A549 (cell line): ENCODE measurements at regions not wholly inside any gene's neighbourhood (a gene's known extent, or its start where the extent isn't known, plus 50 kb on each side); places are given as distances from the start of the nearest gene placed in this dataset.

ENCODE experiments used
- BHLHE40 ChIP-seq: IDR thresholded peaks from 2 replicates; pipeline ENCODE4 v1.6.1; 2012; ENCODE audit warnings: low read depth, low read length, inconsistent platforms
- CTCF ChIP-seq: fragments of >200 bp; sonication (Bioruptor Twin); formaldehyde crosslinking; IDR thresholded peaks from 3 replicates; pipeline ENCODE4 v1.5.1; 2016
- E2F6 ChIP-seq: IDR thresholded peaks from 2 replicates; pipeline ENCODE4 v1.6.1; 2012; ENCODE audit warnings: low read depth, borderline replicate concordance
- ESRRA ChIP-seq: fragments of 150-350 bp; IDR thresholded peaks from 2 replicates; pipeline ENCODE4 v1.6.1; 2014; ENCODE audit warnings: mild to moderate bottlenecking, low read length, borderline replicate concordance

DNA sequence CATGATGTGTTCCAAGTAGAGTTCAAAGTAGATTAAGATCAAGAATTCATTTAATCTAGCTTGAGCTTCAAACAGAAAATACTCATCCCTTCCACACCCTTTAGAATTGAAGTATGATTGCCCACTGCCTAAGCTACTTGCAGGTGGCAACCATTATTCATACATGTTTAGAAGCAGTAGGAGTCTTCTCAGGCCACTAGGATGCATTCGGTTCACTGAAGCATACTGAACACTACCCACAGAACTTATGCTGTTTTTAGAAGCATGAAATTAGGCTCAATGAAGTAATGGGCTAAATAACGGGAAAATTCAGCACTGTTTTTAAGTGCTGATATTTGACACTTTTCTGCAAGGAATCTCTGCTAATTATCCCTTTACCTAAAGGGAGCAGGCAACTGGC is 263.4 kb downstream of the DEPDC1B start:
- TF ChIP-seq ESRRA (no peak), CTCF (no peak), BHLHE40 (no peak), E2F6 (no peak)
